HEK293 (cell line): ENCODE measurements at regions not wholly inside any gene's neighbourhood (a gene's known extent, or its start where the extent isn't known, plus 50 kb on each side); places are given as distances from the start of the nearest gene placed in this dataset.

Experiments
- CTCF ChIA-PET: fragments of 350-600 bp; formaldehyde crosslinking; extraction: SDS; loops from one replicate; lab custom pipeline; 2021; ENCODE audit warnings: antibody characterized with exemption; lab: Yijun Ruan, JAX
- POLR2A ChIA-PET: fragments of 300-600 bp; formaldehyde crosslinking; extraction: SDS; loops from one replicate; lab custom pipeline; 2020; ENCODE audit warnings: antibody characterized with exemption, inconsistent platforms; lab: Yijun Ruan, JAX
- H3K27ac ChIP-seq: fragments of 200-500 bp; sonication (Bioruptor generic); 2 replicates; pipeline ENCODE4 v1.5.1; 2014; ENCODE audit warnings: low read depth, low read length, control low read depth, inconsistent platforms; ENCODE audit errors: extremely low read depth
- H3K36me3 ChIP-seq, 2 experiments: fragments of 200-500 bp in 1 of 2; sonication (Bioruptor generic) in 1 of 2; 1 replicate in 1 of 2; 2 replicates in 1 of 2; pipeline ENCODE4 v1.5.1; 2014 to 2017; ENCODE audit warnings: inconsistent platforms in 2 of 2, low read length in 2 of 2; ENCODE audit not compliant: control insufficient read depth in 2 of 2, insufficient read depth in 1 of 2
- H3K4me1 ChIP-seq: fragments of 200-500 bp; sonication (Bioruptor generic); 2 replicates; pipeline ENCODE4 v1.5.1; 2014; ENCODE audit warnings: mild to moderate bottlenecking, low read length, inconsistent platforms; ENCODE audit not compliant: control insufficient read depth, insufficient read depth
- H3K4me3 ChIP-seq: 2 replicates; pipeline ENCODE4 v1.5.1; 2011; ENCODE audit warnings: low read depth, mild to moderate bottlenecking, control low read depth, low read length, moderate library complexity
- H3K9me3 ChIP-seq: fragments of 200-500 bp; sonication (Bioruptor generic); 2 replicates; pipeline ENCODE4 v1.5.1; 2014; ENCODE audit warnings: low read depth, low read length, inconsistent platforms; ENCODE audit not compliant: control insufficient read depth, insufficient read depth
- BCL11B ChIP-seq: fragments of 450-650 bp; formaldehyde crosslinking; IDR thresholded peaks from 2 replicates; pipeline ENCODE4 v1.5.1; 2016; ENCODE audit warnings: low read depth, missing biosample characterization, missing genetic modification characterization
- FEZF1 ChIP-seq: fragments of 450-650 bp; formaldehyde crosslinking; IDR thresholded peaks from 2 replicates; pipeline ENCODE4 v1.5.1; 2016; ENCODE audit warnings: missing biosample characterization, missing genetic modification characterization
- KLF7 ChIP-seq: fragments of 450-650 bp; formaldehyde crosslinking; IDR thresholded peaks from 2 replicates; pipeline ENCODE4 v1.5.1; 2016; ENCODE audit warnings: missing biosample characterization, missing genetic modification characterization, borderline replicate concordance
- ZNF184 ChIP-seq: fragments of 450-650 bp; IDR thresholded peaks from 2 replicates; pipeline ENCODE4 v1.5.1; 2018; ENCODE audit warnings: missing biosample characterization, mild to moderate bottlenecking, missing genetic modification characterization
- ZNF433 ChIP-seq: fragments of 450-650 bp; formaldehyde crosslinking; IDR thresholded peaks from 2 replicates; pipeline ENCODE4 v1.5.1; 2016; ENCODE audit warnings: missing biosample characterization, missing genetic modification characterization, low read depth
- ZNF600 ChIP-seq: fragments of 450-650 bp; formaldehyde crosslinking; IDR thresholded peaks from 2 replicates; pipeline ENCODE4 v1.5.1; 2016; ENCODE audit warnings: missing biosample characterization, missing genetic modification characterization
- ZNF843 ChIP-seq: fragments of 450-650 bp; formaldehyde crosslinking; IDR thresholded peaks from 2 replicates; pipeline ENCODE4 v1.5.1; 2016; ENCODE audit warnings: missing biosample characterization, missing genetic modification characterization
- ZSCAN16 ChIP-seq: fragments of 450-650 bp; formaldehyde crosslinking; IDR thresholded peaks from 2 replicates; pipeline ENCODE4 v1.5.1; 2016; ENCODE audit warnings: missing biosample characterization, missing genetic modification characterization
- TF ChIP-seq, protein P1 (sequence below): fragments of 450-650 bp; formaldehyde crosslinking; IDR thresholded peaks from 2 replicates; pipeline ENCODE4 v1.5.1; 2016; ENCODE audit warnings: missing biosample characterization, missing genetic modification characterization, borderline replicate concordance
- TF ChIP-seq, protein P2 (sequence below): fragments of 450-650 bp; formaldehyde crosslinking; IDR thresholded peaks from 2 replicates; pipeline ENCODE4 v1.5.1; 2017; ENCODE audit warnings: missing biosample characterization, missing genetic modification characterization
- TF ChIP-seq, protein P3 (sequence below): fragments of 450-650 bp; formaldehyde crosslinking; IDR thresholded peaks from 2 replicates; pipeline ENCODE4 v1.5.1; 2016; ENCODE audit warnings: missing biosample characterization, missing genetic modification characterization
- TF ChIP-seq, protein P4 (sequence below): fragments of 450-650 bp; formaldehyde crosslinking; IDR thresholded peaks from 2 replicates; pipeline ENCODE4 v1.5.1; 2017; ENCODE audit warnings: missing biosample characterization, missing genetic modification characterization
- TF ChIP-seq, protein P5 (sequence below): fragments of 450-650 bp; formaldehyde crosslinking; IDR thresholded peaks from 2 replicates; pipeline ENCODE4 v1.5.1; 2016; ENCODE audit warnings: missing biosample characterization, missing genetic modification characterization, borderline replicate concordance
- TF ChIP-seq, protein P6 (sequence below): fragments of 450-650 bp; formaldehyde crosslinking; IDR thresholded peaks from 2 replicates; pipeline ENCODE4 v1.5.1; 2016; ENCODE audit warnings: missing biosample characterization, missing genetic modification characterization
- TF ChIP-seq, protein P7 (sequence below): fragments of 450-650 bp; formaldehyde crosslinking; IDR thresholded peaks from 2 replicates; pipeline ENCODE4 v1.5.1; 2016; ENCODE audit warnings: missing biosample characterization, missing genetic modification characterization, low read depth

DNA sequence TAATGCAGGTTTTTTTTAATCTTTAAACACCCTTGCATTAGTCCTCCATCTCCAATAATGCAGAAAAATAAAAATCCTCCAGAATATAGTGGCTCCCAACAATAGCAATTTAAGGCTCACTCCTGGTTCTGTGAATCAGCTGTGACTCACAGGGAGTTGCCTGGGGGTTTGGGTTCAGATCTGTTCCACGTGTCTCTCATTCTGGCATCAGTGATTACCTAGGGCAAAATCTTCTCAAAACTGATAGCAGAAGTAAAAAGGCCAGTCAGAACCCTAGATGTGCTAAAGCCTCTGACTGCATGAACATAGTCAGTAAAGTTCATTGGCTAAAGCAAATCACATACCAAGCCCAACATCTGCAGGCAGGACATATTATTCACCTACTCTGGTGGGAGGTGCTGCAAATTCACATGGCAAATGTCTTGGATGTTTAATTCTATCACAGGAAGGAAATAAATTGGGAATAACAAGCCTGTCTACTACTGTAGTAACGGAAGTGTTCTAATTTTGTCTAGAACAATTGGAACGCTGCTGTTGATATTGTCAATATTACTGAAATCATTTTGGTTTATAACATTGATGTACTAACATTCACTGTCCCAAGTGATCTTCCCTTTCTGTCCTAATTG, 364.1 kb upstream of the CNTN4 start:
- Histone ChIP-seq H3K4me3 (no peak overlapping the region), H3K27ac (no peak overlapping the region), H3K36me3 (no peaks in the 10 kb centered on the region), H3K9me3 (no peaks in the 10 kb centered on the region), H3K4me1 (0 out of 2 replicates have a peak, but pooled peaks cover 2% of the 10 kb centered on the region)
- ChIA-PET CTCF (no interaction called here), POLR2A (no interaction called here)
- TF ChIP-seq, protein P1, sequence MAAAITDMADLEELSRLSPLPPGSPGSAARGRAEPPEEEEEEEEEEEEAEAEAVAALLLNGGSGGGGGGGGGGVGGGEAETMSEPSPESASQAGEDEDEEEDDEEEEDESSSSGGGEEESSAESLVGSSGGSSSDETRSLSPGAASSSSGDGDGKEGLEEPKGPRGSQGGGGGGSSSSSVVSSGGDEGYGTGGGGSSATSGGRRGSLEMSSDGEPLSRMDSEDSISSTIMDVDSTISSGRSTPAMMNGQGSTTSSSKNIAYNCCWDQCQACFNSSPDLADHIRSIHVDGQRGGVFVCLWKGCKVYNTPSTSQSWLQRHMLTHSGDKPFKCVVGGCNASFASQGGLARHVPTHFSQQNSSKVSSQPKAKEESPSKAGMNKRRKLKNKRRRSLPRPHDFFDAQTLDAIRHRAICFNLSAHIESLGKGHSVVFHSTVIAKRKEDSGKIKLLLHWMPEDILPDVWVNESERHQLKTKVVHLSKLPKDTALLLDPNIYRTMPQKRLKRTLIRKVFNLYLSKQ = no peak
- TF ChIP-seq ZNF433 (tag by site-specific recombination) (no peak), BCL11B (tag by site-specific recombination) (no peak), ZSCAN16 (tag by site-specific recombination) (no peak), KLF7 (tag by site-specific recombination) (no peak), ZNF843 (tag by site-specific recombination) (no peak), ZNF184 (tag by site-specific recombination) (no peak), FEZF1 (tag by site-specific recombination) (no peak), ZNF600 (tag by site-specific recombination) (no peak)
- TF ChIP-seq, protein P2, sequence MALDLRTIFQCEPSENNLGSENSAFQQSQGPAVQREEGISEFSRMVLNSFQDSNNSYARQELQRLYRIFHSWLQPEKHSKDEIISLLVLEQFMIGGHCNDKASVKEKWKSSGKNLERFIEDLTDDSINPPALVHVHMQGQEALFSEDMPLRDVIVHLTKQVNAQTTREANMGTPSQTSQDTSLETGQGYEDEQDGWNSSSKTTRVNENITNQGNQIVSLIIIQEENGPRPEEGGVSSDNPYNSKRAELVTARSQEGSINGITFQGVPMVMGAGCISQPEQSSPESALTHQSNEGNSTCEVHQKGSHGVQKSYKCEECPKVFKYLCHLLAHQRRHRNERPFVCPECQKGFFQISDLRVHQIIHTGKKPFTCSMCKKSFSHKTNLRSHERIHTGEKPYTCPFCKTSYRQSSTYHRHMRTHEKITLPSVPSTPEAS (tag by site-specific recombination) = no peak
- TF ChIP-seq, protein P3, sequence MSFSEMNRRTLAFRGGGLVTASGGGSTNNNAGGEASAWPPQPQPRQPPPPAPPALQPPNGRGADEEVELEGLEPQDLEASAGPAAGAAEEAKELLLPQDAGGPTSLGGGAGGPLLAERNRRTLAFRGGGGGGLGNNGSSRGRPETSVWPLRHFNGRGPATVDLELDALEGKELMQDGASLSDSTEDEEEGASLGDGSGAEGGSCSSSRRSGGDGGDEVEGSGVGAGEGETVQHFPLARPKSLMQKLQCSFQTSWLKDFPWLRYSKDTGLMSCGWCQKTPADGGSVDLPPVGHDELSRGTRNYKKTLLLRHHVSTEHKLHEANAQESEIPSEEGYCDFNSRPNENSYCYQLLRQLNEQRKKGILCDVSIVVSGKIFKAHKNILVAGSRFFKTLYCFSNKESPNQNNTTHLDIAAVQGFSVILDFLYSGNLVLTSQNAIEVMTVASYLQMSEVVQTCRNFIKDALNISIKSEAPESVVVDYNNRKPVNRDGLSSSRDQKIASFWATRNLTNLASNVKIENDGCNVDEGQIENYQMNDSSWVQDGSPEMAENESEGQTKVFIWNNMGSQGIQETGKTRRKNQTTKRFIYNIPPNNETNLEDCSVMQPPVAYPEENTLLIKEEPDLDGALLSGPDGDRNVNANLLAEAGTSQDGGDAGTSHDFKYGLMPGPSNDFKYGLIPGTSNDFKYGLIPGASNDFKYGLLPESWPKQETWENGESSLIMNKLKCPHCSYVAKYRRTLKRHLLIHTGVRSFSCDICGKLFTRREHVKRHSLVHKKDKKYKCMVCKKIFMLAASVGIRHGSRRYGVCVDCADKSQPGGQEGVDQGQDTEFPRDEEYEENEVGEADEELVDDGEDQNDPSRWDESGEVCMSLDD (tag by site-specific recombination) = no peak
- TF ChIP-seq, protein P4, sequence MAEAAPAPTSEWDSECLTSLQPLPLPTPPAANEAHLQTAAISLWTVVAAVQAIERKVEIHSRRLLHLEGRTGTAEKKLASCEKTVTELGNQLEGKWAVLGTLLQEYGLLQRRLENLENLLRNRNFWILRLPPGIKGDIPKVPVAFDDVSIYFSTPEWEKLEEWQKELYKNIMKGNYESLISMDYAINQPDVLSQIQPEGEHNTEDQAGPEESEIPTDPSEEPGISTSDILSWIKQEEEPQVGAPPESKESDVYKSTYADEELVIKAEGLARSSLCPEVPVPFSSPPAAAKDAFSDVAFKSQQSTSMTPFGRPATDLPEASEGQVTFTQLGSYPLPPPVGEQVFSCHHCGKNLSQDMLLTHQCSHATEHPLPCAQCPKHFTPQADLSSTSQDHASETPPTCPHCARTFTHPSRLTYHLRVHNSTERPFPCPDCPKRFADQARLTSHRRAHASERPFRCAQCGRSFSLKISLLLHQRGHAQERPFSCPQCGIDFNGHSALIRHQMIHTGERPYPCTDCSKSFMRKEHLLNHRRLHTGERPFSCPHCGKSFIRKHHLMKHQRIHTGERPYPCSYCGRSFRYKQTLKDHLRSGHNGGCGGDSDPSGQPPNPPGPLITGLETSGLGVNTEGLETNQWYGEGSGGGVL = no peak
- TF ChIP-seq, protein P5, sequence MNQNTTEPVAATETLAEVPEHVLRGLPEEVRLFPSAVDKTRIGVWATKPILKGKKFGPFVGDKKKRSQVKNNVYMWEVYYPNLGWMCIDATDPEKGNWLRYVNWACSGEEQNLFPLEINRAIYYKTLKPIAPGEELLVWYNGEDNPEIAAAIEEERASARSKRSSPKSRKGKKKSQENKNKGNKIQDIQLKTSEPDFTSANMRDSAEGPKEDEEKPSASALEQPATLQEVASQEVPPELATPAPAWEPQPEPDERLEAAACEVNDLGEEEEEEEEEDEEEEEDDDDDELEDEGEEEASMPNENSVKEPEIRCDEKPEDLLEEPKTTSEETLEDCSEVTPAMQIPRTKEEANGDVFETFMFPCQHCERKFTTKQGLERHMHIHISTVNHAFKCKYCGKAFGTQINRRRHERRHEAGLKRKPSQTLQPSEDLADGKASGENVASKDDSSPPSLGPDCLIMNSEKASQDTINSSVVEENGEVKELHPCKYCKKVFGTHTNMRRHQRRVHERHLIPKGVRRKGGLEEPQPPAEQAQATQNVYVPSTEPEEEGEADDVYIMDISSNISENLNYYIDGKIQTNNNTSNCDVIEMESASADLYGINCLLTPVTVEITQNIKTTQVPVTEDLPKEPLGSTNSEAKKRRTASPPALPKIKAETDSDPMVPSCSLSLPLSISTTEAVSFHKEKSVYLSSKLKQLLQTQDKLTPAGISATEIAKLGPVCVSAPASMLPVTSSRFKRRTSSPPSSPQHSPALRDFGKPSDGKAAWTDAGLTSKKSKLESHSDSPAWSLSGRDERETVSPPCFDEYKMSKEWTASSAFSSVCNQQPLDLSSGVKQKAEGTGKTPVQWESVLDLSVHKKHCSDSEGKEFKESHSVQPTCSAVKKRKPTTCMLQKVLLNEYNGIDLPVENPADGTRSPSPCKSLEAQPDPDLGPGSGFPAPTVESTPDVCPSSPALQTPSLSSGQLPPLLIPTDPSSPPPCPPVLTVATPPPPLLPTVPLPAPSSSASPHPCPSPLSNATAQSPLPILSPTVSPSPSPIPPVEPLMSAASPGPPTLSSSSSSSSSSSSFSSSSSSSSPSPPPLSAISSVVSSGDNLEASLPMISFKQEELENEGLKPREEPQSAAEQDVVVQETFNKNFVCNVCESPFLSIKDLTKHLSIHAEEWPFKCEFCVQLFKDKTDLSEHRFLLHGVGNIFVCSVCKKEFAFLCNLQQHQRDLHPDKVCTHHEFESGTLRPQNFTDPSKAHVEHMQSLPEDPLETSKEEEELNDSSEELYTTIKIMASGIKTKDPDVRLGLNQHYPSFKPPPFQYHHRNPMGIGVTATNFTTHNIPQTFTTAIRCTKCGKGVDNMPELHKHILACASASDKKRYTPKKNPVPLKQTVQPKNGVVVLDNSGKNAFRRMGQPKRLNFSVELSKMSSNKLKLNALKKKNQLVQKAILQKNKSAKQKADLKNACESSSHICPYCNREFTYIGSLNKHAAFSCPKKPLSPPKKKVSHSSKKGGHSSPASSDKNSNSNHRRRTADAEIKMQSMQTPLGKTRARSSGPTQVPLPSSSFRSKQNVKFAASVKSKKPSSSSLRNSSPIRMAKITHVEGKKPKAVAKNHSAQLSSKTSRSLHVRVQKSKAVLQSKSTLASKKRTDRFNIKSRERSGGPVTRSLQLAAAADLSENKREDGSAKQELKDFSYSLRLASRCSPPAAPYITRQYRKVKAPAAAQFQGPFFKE (tag by site-specific recombination) = no peak
- TF ChIP-seq, protein P6, sequence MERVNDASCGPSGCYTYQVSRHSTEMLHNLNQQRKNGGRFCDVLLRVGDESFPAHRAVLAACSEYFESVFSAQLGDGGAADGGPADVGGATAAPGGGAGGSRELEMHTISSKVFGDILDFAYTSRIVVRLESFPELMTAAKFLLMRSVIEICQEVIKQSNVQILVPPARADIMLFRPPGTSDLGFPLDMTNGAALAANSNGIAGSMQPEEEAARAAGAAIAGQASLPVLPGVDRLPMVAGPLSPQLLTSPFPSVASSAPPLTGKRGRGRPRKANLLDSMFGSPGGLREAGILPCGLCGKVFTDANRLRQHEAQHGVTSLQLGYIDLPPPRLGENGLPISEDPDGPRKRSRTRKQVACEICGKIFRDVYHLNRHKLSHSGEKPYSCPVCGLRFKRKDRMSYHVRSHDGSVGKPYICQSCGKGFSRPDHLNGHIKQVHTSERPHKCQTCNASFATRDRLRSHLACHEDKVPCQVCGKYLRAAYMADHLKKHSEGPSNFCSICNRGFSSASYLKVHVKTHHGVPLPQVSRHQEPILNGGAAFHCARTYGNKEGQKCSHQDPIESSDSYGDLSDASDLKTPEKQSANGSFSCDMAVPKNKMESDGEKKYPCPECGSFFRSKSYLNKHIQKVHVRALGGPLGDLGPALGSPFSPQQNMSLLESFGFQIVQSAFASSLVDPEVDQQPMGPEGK (tag by site-specific recombination) = no peak
- TF ChIP-seq, protein P7, sequence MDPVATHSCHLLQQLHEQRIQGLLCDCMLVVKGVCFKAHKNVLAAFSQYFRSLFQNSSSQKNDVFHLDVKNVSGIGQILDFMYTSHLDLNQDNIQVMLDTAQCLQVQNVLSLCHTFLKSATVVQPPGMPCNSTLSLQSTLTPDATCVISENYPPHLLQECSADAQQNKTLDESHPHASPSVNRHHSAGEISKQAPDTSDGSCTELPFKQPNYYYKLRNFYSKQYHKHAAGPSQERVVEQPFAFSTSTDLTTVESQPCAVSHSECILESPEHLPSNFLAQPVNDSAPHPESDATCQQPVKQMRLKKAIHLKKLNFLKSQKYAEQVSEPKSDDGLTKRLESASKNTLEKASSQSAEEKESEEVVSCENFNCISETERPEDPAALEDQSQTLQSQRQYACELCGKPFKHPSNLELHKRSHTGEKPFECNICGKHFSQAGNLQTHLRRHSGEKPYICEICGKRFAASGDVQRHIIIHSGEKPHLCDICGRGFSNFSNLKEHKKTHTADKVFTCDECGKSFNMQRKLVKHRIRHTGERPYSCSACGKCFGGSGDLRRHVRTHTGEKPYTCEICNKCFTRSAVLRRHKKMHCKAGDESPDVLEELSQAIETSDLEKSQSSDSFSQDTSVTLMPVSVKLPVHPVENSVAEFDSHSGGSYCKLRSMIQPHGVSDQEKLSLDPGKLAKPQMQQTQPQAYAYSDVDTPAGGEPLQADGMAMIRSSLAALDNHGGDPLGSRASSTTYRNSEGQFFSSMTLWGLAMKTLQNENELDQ = no peak
